ENCODE measurements at regions not wholly inside any gene's neighbourhood (a gene's known extent, or its start where the extent isn't known, plus 50 kb on each side); places are given as distances from the start of the nearest gene placed in this dataset.

GRCh38 chrX:63917296-63917695 lies 132.3 kb upstream of the ARHGEF9 start:
- Mint-ChIP-seq H3K4me1 (ENCODE audit: unreplicated experiment) (peaks cover 28% of the 10 kb centered on the region), H3K9me3 (ENCODE audit: unreplicated experiment) (peaks cover 38% of the 10 kb centered on the region), H3K4me3 (ENCODE audit: unreplicated experiment) (no peak overlapping the region), H3K27ac (ENCODE audit: unreplicated experiment) (no peak overlapping the region), H3K36me3 (ENCODE audit: unreplicated experiment) (peaks cover 4% of the 10 kb centered on the region), H3K27me3 (ENCODE audit: unreplicated experiment) (no peaks in the 10 kb centered on the region)
- no peak for DNase-seq (ENCODE audit: extremely low spot score, unreplicated experiment)
- TF ChIP-seq CTCF (IDR thresholded peaks at IDR 0.05) = no peak

- no peak for DNase-seq (ENCODE audit: extremely low spot score, unreplicated experiment)
- Mint-ChIP-seq H3K27me3 (ENCODE audit: unreplicated experiment) (no peaks in the 10 kb centered on the region), H3K27ac (ENCODE audit: unreplicated experiment) (no peak overlapping the region), H3K4me1 (ENCODE audit: unreplicated experiment) (peaks cover 8% of the 10 kb centered on the region), H3K36me3 (ENCODE audit: unreplicated experiment) (peaks cover 4% of the 10 kb centered on the region), H3K4me3 (ENCODE audit: unreplicated experiment) (no peak overlapping the region), H3K9me3 (ENCODE audit: unreplicated experiment) (peaks cover 39% of the 10 kb centered on the region)
- no peak for TF ChIP-seq CTCF (IDR thresholded peaks at IDR 0.05)
Observed at GRCh38 chrX:63913719-63914118, 128.7 kb upstream of the ARHGEF9 start.

- no peak overlapping the region for H3K4me3 Mint-ChIP-seq (ENCODE audit: unreplicated experiment)
- peaks cover 14% of the 10 kb centered on the region for H3K36me3 Mint-ChIP-seq (ENCODE audit: unreplicated experiment)
- H3K27me3 Mint-ChIP-seq (ENCODE audit: unreplicated experiment) = no peaks in the 10 kb centered on the region
- H3K9me3 Mint-ChIP-seq (ENCODE audit: unreplicated experiment) = peaks cover 46% of the 10 kb centered on the region
- peaks cover 3% of the 10 kb centered on the region for H3K4me1 Mint-ChIP-seq (ENCODE audit: unreplicated experiment)
- H3K27ac Mint-ChIP-seq (ENCODE audit: unreplicated experiment) = no peak overlapping the region
- no peak for DNase-seq (ENCODE audit: extremely low spot score, unreplicated experiment)
- TF ChIP-seq CTCF (IDR thresholded peaks at IDR 0.05) = no peak
Observed at GRCh38 chrX:63889001-63889400, 104.0 kb upstream of the ARHGEF9 start.

- H3K36me3 Mint-ChIP-seq (ENCODE audit: unreplicated experiment) = peaks cover 5% of the 10 kb centered on the region
- peaks cover 3% of the 10 kb centered on the region for H3K4me1 Mint-ChIP-seq (ENCODE audit: unreplicated experiment)
- no peak for TF ChIP-seq CTCF (IDR thresholded peaks at IDR 0.05)
- H3K27me3 Mint-ChIP-seq (ENCODE audit: unreplicated experiment) = no peaks in the 10 kb centered on the region
- H3K4me3 Mint-ChIP-seq (ENCODE audit: unreplicated experiment) = no peak overlapping the region
- DNase-seq (ENCODE audit: extremely low spot score, unreplicated experiment) = no peak
- H3K27ac Mint-ChIP-seq (ENCODE audit: unreplicated experiment) = no peak overlapping the region
- H3K9me3 Mint-ChIP-seq (ENCODE audit: unreplicated experiment) = peaks cover 30% of the 10 kb centered on the region
Observed at GRCh38 chrX:63884821-63885790, 100.1 kb upstream of the ARHGEF9 start.

GRCh38 chrX:63869506-63869905 lies 84.5 kb upstream of the ARHGEF9 start:
- no peak overlapping the region for H3K4me3 Mint-ChIP-seq (ENCODE audit: unreplicated experiment)
- no peak overlapping the region for H3K27ac Mint-ChIP-seq (ENCODE audit: unreplicated experiment)
- no peak for TF ChIP-seq CTCF (IDR thresholded peaks at IDR 0.05)
- H3K36me3 Mint-ChIP-seq (ENCODE audit: unreplicated experiment) = no peaks in the 10 kb centered on the region
- H3K4me1 Mint-ChIP-seq (ENCODE audit: unreplicated experiment) = no peaks in the 10 kb centered on the region
- no peaks in the 10 kb centered on the region for H3K27me3 Mint-ChIP-seq (ENCODE audit: unreplicated experiment)
- no peak for DNase-seq (ENCODE audit: extremely low spot score, unreplicated experiment)
- H3K9me3 Mint-ChIP-seq (ENCODE audit: unreplicated experiment) = peaks cover 12% of the 10 kb centered on the region
